Smooth muscle cell (in vitro differentiated cells): ENCODE measurements at regions not wholly inside any gene's neighbourhood (a gene's known extent, or its start where the extent isn't known, plus 50 kb on each side); places are given as distances from the start of the nearest gene placed in this dataset.

Source experiments
- DNase-seq: peaks from one replicate; lab custom pipeline; 2025; ENCODE audit not compliant: unreplicated experiment; lab: John Stamatoyannopoulos, UW
- H2AFZ ChIP-seq: fragments of 200-600 bp; sonication (generic); 2 replicates; pipeline ENCODE4 v1.6.0; 2016; ENCODE audit warnings: antibody characterized with exemption, low read depth, mild to moderate bottlenecking
- H3F3A ChIP-seq: fragments of 200-600 bp; sonication (generic); 2 replicates; pipeline ENCODE4 v1.6.0; 2017; ENCODE audit warnings: antibody characterized with exemption, low read depth
- H3K27ac ChIP-seq: fragments of 200-600 bp; sonication (generic); 2 replicates; pipeline ENCODE4 v1.5.1; 2016; ENCODE audit warnings: low read depth, mild to moderate bottlenecking
- H3K27me3 ChIP-seq: fragments of 200-600 bp; sonication (generic); 2 replicates; pipeline ENCODE4 v1.6.1; 2016; ENCODE audit warnings: low read depth, mild to moderate bottlenecking
- H3K36me3 ChIP-seq: fragments of 200-600 bp; sonication (generic); 2 replicates; pipeline ENCODE4 v1.5.1; 2016; ENCODE audit warnings: low read depth
- H3K4me1 ChIP-seq: fragments of 200-600 bp; sonication (generic); 2 replicates; pipeline ENCODE4 v1.5.1; 2016; ENCODE audit warnings: low read depth
- H3K4me2 ChIP-seq: fragments of 200-600 bp; sonication (generic); 2 replicates; pipeline ENCODE4 v1.6.0; 2016; ENCODE audit warnings: mild to moderate bottlenecking
- H3K4me3 ChIP-seq: fragments of 200-600 bp; sonication (generic); 2 replicates; pipeline ENCODE4 v1.5.1; 2016; ENCODE audit warnings: mild to moderate bottlenecking
- H3K79me2 ChIP-seq: fragments of 200-600 bp; sonication (generic); 2 replicates; pipeline ENCODE4 v1.6.0; 2016; ENCODE audit warnings: low read depth, mild to moderate bottlenecking
- H3K9ac ChIP-seq: fragments of 200-600 bp; sonication (generic); 2 replicates; pipeline ENCODE4 v1.6.0; 2016; ENCODE audit warnings: low read depth
- H3K9me3 ChIP-seq: fragments of 200-600 bp; sonication (generic); replicated peaks from 2 replicates; pipeline ENCODE4 v1.5.1; 2016; ENCODE audit warnings: low read depth
- H4K20me1 ChIP-seq: fragments of 200-600 bp; sonication (generic); 2 replicates; pipeline ENCODE4 v1.6.0; 2016; ENCODE audit warnings: low read depth
- WGBS: methylation state at CpG from one replicate; pipeline ENCODE4 v1.1.7; 2016; ENCODE audit warnings: low lambda C conversion rate; 5-methylcytosine and 5-hydroxymethylcytosine counted together
- TF ChIP-seq, protein P1 (sequence below): fragments of 200-600 bp; sonication (generic); IDR thresholded peaks from 2 replicates; pipeline ENCODE4 v1.5.1; 2017; ENCODE audit warnings: borderline replicate concordance, mild to moderate bottlenecking, antibody characterized with exemption; ENCODE audit not compliant: insufficient read depth, poor library complexity, severe bottlenecking

DNA sequence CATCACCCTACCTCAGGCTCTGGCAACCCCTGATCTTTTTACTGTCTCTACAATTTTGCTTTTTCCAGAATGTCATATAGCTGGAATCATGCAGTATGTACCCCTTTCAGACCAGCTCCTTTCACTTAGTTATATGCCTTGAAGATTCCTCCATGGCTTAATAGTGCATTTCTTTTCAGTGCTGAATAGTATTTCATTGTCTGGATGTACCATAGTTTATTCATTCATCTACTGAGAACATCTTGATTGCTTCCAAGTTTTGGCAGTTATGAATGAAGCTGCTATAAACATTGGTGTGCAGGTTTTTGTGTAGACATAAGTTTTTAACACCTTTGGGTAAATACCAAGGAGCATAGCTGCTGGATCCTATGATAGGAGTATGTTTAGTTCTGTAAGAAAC lies 50.8 kb upstream of the ANP32A start:
- no peak overlapping the region for H2AFZ ChIP-seq
- H3K27me3 ChIP-seq, result peaks cover 11% of the 10 kb centered on the region
- H3K4me1 ChIP-seq, result no peaks in the 10 kb centered on the region
- H3K79me2 ChIP-seq, result no peaks in the 10 kb centered on the region
- TF ChIP-seq, protein P1, sequence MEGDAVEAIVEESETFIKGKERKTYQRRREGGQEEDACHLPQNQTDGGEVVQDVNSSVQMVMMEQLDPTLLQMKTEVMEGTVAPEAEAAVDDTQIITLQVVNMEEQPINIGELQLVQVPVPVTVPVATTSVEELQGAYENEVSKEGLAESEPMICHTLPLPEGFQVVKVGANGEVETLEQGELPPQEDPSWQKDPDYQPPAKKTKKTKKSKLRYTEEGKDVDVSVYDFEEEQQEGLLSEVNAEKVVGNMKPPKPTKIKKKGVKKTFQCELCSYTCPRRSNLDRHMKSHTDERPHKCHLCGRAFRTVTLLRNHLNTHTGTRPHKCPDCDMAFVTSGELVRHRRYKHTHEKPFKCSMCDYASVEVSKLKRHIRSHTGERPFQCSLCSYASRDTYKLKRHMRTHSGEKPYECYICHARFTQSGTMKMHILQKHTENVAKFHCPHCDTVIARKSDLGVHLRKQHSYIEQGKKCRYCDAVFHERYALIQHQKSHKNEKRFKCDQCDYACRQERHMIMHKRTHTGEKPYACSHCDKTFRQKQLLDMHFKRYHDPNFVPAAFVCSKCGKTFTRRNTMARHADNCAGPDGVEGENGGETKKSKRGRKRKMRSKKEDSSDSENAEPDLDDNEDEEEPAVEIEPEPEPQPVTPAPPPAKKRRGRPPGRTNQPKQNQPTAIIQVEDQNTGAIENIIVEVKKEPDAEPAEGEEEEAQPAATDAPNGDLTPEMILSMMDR, result no peak
- no peak overlapping the region for H3K27ac ChIP-seq
- no peaks in the 10 kb centered on the region for H3K36me3 ChIP-seq
- no peak overlapping the region for H3K9ac ChIP-seq
- H3K4me3 ChIP-seq, result no peak overlapping the region
- H3F3A ChIP-seq, result no peaks in the 10 kb centered on the region
- H3K9me3 ChIP-seq, result no peaks in the 10 kb centered on the region
- H4K20me1 ChIP-seq, result no peaks in the 10 kb centered on the region
- no peak overlapping the region for H3K4me2 ChIP-seq
- no peak for DNase-seq

DNA sequence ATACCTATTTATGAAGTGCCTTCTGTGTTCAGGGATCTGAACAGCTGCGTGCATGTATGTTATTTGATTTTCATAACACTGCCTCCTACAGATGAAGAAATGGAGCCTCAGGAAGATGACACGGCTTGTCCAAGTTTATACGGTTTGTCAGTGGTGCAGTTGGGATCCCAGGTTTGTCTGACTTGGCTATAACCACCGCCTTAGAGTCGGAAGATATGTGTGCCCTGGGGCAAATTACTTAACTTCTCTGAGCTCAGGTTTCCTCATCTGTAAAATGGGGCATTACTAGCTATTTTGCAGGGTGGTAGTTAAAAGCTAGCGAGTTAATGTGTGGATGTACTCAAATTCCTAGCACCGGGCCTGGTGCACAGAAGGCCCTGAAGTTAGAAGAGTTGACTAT lies 54.1 kb upstream of the ANP32A start:
- TF ChIP-seq, protein P1, result no peak
- 92% methylated on average over 7 of the region's 7 CpGs for WGBS
- no peaks in the 10 kb centered on the region for H3F3A ChIP-seq
- no peak overlapping the region for H3K9ac ChIP-seq
- no peak overlapping the region for H2AFZ ChIP-seq
- no peak for DNase-seq
- H3K4me3 ChIP-seq, result no peak overlapping the region
- H3K27me3 ChIP-seq, result no peaks in the 10 kb centered on the region
- H3K4me2 ChIP-seq, result no peak overlapping the region
- no peaks in the 10 kb centered on the region for H3K79me2 ChIP-seq
- no peaks in the 10 kb centered on the region for H3K36me3 ChIP-seq
- no peak overlapping the region for H3K27ac ChIP-seq
- no peaks in the 10 kb centered on the region for H3K4me1 ChIP-seq
- no peaks in the 10 kb centered on the region for H3K9me3 ChIP-seq
- no peaks in the 10 kb centered on the region for H4K20me1 ChIP-seq

DNA sequence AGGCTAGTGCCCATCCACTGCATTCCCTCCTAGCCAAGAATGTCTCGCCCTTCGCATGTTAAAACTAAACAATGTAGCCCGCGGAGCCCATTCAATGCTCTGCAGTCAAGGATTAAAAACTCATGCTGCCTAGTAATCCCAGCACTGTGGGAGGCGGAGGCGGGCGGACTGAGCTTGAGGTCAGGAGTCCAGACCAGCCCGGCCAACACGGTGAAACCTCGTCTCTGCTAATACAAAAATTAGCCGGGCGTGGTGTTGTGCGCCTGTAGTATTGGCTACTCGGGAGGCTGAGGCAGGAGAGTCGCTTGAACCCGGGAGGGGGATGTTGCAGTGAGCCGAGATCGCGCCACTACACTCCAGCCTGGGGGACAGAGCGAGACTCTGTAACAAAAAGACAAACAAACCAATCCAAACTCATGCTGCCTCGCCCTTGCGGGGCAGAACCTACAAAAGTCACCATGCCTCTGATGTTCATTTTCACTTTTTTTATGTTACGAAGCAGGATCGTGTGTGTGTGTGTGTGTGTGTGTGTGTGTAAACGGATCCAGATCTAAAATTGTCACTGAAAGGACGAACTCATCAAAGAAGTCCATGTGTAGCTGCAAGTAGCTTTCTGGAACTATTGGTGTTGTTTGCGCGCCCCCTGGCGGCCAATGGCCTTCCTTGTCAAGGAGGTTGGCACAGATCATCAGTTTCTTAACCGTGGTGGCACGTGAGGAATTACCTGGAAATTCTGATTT lies 54.8 kb upstream of the SPESP1 start:
- Histone ChIP-seq H3K4me1 (no peaks in the 10 kb centered on the region), H3K27me3 (no peaks in the 10 kb centered on the region), H3K4me3 (peak overlapping the region; percentile 58), H3F3A (no peaks in the 10 kb centered on the region), H2AFZ (peak overlapping the region; percentile 89), H3K36me3 (no peaks in the 10 kb centered on the region), H3K9ac (no peak overlapping the region), H4K20me1 (no peaks in the 10 kb centered on the region), H3K9me3 (no peaks in the 10 kb centered on the region), H3K27ac (no peak overlapping the region), H3K79me2 (no peaks in the 10 kb centered on the region), H3K4me2 (peak overlapping the region; percentile 88)
- DNase-seq, result peak; percentile 79
- TF ChIP-seq, protein P1, result peak; percentile 95
- 4% methylated on average over 31 of the region's 31 CpGs for WGBS

DNA sequence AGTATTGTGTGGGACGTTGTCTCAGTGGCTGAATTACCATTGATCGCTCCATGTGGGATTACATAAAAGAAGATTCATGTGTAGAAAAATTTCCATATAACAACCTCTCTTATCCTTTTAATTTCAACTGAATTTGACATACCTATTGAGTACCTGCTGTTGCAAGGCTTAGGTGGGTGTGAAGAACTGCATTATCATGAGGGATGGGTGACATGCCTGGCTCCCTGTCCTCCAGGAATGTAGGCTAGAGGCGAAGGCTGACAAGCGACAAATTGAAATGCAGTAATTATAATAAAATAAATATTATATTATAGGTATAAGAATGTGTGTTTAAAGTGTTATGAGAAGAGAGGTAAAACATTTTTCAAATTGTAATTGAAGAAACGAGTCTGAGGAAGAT lies 52.7 kb upstream of the SPESP1 start:
- Histone ChIP-seq H2AFZ (no peak overlapping the region), H3K4me1 (no peaks in the 10 kb centered on the region), H3K79me2 (no peaks in the 10 kb centered on the region), H3K4me3 (no peak overlapping the region), H3K27ac (no peak overlapping the region), H3K27me3 (no peaks in the 10 kb centered on the region), H3K9me3 (no peaks in the 10 kb centered on the region), H3K9ac (no peak overlapping the region), H3K4me2 (no peak overlapping the region), H4K20me1 (no peaks in the 10 kb centered on the region), H3F3A (no peaks in the 10 kb centered on the region), H3K36me3 (no peaks in the 10 kb centered on the region)
- 89% methylated on average over 5 of the region's 5 CpGs for WGBS
- TF ChIP-seq, protein P1, result no peak
- no peak for DNase-seq
